ENCODE measurements at regions not wholly inside any gene's neighbourhood (a gene's known extent, or its start where the extent isn't known, plus 50 kb on each side); places are given as distances from the start of the nearest gene placed in this dataset.

DNA sequence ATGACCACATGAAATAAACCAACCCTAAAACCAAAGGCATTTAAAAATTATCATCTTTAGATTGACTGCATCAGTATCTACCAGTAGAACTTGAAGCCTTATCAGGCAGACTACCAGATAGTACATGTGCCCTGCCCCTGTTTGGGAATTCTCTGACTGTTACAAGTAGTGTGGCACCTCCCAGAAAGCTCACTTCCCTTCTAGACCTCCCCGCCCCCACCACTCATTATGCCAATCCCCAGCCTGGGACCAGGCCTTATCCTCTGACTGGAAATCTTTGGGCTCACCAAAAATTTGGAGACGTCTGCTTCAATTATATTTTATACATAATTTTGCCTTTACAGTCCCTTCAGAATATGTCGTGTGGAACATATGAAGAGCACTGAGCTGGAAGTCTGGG, 155.6 kb downstream of the TFAP2B start:
- H3K9ac ChIP-seq (ENCODE audit: insufficient read depth, low read depth, low read length), result no peak overlapping the region
- no peak for DNase-seq (ENCODE audit: low spot score)
- in situ Hi-C loops (cut with HindIII; ENCODE audit: extremely low pct_ligation_motif_present, low pct_unique_long_range_greater_than_20kb), result no loop called here
- H3K4me2 ChIP-seq (ENCODE audit: low read depth, low read length), result no peak overlapping the region
- H3K27me3 ChIP-seq (ENCODE audit: control insufficient read depth in 1 of 2, insufficient read depth in 2 of 2, low read length in 2 of 2), result no peaks in the 10 kb centered on the region
- FAIRE-seq, result no peak
- no TSS peak for BruUV-seq (replicated peaks)
- H3K36me3 ChIP-seq (replicated peaks in 1 of 2; ENCODE audit: control insufficient read depth in 1 of 2, insufficient read depth in 2 of 2, low read length in 2 of 2), result no peaks in the 10 kb centered on the region
- no peak for ATAC-seq
- CTCF ChIA-PET (ENCODE audit: low intra/inter-chr PET ratio, low total read pairs), result no interaction called here
- H4K20me1 ChIP-seq (ENCODE audit: insufficient read depth, low read length), result no peaks in the 10 kb centered on the region
- POLR2A ChIA-PET, result no interaction called here
- 0% methylated on average over 3 of the region's 3 CpGs for WGBS (ENCODE audit: low lambda C conversion rate)
- H2AFZ ChIP-seq (ENCODE audit: low read length), result no peak overlapping the region
- no peaks in the 10 kb centered on the region for H3K9me3 ChIP-seq (ENCODE audit: low read length)
- H3K4me1 ChIP-seq (ENCODE audit: insufficient read depth, low read length), result no peaks in the 10 kb centered on the region
- H3K27ac ChIP-seq (ENCODE audit: extremely low read length, insufficient read depth, low read length), result no peak overlapping the region
- H3K4me3 ChIP-seq (replicated peaks in 1 of 3; ENCODE audit: insufficient read depth in 1 of 3, low read depth in 2 of 3, low read length in 3 of 3), result no peak overlapping the region
- TF ChIP-seq ZNF33B (CRISPR knock-in tag; IDR thresholded peaks at IDR 0.05) (no peak), ZNF660 (CRISPR knock-in tag; IDR thresholded peaks at IDR 0.05; ENCODE audit: borderline replicate concordance, low read depth) (no peak), TSC22D2 (CRISPR knock-in tag; IDR thresholded peaks at IDR 0.05; ENCODE audit: borderline replicate concordance) (no peak), ATF7-NPFF (CRISPR knock-in tag; IDR thresholded peaks at IDR 0.05; ENCODE audit: low read depth) (no peak), TOPORS (CRISPR knock-in tag; IDR thresholded peaks at IDR 0.05) (no peak), NRL (CRISPR knock-in tag; IDR thresholded peaks at IDR 0.05; ENCODE audit: borderline replicate concordance) (no peak), POLR2G (IDR thresholded peaks at IDR 0.05; ENCODE audit: low read depth, low read length) (no peak), NFYB (CRISPR knock-in tag; IDR thresholded peaks at IDR 0.05) (no peak), ZIK1 (CRISPR knock-in tag; IDR thresholded peaks at IDR 0.05; ENCODE audit: borderline replicate concordance, low read depth) (no peak), ARID2 (CRISPR knock-in tag; IDR thresholded peaks at IDR 0.05; ENCODE audit: borderline replicate concordance) (no peak), SP5 (CRISPR knock-in tag; IDR thresholded peaks at IDR 0.05; ENCODE audit: borderline replicate concordance, low read depth) (no peak)
- TF ChIP-seq, protein P1, sequence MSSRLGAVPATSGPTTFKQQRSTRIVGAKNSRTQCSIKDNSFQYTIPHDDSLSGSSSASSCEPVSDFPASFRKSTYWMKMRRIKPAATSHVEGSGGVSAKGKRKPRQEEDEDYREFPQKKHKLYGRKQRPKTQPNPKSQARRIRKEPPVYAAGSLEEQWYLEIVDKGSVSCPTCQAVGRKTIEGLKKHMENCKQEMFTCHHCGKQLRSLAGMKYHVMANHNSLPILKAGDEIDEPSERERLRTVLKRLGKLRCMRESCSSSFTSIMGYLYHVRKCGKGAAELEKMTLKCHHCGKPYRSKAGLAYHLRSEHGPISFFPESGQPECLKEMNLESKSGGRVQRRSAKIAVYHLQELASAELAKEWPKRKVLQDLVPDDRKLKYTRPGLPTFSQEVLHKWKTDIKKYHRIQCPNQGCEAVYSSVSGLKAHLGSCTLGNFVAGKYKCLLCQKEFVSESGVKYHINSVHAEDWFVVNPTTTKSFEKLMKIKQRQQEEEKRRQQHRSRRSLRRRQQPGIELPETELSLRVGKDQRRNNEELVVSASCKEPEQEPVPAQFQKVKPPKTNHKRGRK (CRISPR knock-in tag; IDR thresholded peaks at IDR 0.05), result no peak
- TF ChIP-seq, protein P2, sequence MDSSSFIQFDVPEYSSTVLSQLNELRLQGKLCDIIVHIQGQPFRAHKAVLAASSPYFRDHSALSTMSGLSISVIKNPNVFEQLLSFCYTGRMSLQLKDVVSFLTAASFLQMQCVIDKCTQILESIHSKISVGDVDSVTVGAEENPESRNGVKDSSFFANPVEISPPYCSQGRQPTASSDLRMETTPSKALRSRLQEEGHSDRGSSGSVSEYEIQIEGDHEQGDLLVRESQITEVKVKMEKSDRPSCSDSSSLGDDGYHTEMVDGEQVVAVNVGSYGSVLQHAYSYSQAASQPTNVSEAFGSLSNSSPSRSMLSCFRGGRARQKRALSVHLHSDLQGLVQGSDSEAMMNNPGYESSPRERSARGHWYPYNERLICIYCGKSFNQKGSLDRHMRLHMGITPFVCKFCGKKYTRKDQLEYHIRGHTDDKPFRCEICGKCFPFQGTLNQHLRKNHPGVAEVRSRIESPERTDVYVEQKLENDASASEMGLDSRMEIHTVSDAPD (CRISPR knock-in tag; IDR thresholded peaks at IDR 0.05), result no peak
- TF ChIP-seq, protein P3, sequence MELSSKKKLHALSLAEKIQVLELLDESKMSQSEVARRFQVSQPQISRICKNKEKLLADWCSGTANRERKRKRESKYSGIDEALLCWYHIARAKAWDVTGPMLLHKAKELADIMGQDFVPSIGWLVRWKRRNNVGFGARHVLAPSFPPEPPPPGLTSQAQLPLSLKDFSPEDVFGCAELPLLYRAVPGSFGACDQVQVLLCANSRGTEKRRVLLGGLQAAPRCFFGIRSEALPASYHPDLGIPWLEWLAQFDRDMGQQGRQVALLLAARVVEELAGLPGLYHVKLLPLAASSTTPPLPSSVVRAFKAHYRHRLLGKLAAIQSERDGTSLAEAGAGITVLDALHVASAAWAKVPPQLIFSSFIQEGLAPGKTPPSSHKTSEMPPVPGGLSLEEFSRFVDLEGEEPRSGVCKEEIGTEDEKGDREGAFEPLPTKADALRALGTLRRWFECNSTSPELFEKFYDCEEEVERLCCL (CRISPR knock-in tag; IDR thresholded peaks at IDR 0.05; ENCODE audit: borderline replicate concordance), result no peak
- no peaks in the 10 kb centered on the region for H3K79me2 ChIP-seq (ENCODE audit: insufficient read depth, low read length)
- intact Hi-C loops (cut with micrococcal nuclease; ENCODE audit: unreplicated experiment), result no loop called here
